ENCODE measurements at regions not wholly inside any gene's neighbourhood (a gene's known extent, or its start where the extent isn't known, plus 50 kb on each side); places are given as distances from the start of the nearest gene placed in this dataset.

DNA sequence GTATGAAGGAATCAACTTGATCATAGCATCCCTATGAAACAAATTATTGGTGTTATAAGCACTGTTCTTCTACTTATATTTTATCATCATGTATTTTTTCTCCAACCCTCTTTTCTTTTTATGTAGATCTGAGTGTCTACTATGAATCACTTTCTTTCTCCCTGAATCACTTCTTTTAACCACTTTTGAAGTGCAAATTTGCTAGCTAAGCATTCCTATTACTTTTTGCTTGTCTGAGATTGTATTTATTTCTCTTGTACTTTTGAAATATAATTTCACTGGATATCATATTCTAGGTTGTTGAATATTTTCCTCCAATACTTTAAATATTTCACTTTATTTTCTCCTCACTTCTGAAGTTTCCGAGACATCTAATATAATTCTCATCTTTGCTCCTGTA is 1282.3 kb upstream of the FLRT2 start:
- TF ChIP-seq, protein P1, sequence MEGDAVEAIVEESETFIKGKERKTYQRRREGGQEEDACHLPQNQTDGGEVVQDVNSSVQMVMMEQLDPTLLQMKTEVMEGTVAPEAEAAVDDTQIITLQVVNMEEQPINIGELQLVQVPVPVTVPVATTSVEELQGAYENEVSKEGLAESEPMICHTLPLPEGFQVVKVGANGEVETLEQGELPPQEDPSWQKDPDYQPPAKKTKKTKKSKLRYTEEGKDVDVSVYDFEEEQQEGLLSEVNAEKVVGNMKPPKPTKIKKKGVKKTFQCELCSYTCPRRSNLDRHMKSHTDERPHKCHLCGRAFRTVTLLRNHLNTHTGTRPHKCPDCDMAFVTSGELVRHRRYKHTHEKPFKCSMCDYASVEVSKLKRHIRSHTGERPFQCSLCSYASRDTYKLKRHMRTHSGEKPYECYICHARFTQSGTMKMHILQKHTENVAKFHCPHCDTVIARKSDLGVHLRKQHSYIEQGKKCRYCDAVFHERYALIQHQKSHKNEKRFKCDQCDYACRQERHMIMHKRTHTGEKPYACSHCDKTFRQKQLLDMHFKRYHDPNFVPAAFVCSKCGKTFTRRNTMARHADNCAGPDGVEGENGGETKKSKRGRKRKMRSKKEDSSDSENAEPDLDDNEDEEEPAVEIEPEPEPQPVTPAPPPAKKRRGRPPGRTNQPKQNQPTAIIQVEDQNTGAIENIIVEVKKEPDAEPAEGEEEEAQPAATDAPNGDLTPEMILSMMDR (conservative IDR thresholded peaks at IDR 0.05 in 1 of 2, IDR thresholded peaks at IDR 0.05 in 1 of 2; ENCODE audit: extremely low read depth in 1 of 2, insufficient read depth in 1 of 2, low read depth in 1 of 2, low read length in 2 of 2), result no peak
- no peak for TF ChIP-seq EZH2 (IDR thresholded peaks at IDR 0.05; ENCODE audit: borderline replicate concordance, low read length)

Data from mammary epithelial cell (primary cell).